ENCODE measurements at regions not wholly inside any gene's neighbourhood (a gene's known extent, or its start where the extent isn't known, plus 50 kb on each side); places are given as distances from the start of the nearest gene placed in this dataset.

DNA sequence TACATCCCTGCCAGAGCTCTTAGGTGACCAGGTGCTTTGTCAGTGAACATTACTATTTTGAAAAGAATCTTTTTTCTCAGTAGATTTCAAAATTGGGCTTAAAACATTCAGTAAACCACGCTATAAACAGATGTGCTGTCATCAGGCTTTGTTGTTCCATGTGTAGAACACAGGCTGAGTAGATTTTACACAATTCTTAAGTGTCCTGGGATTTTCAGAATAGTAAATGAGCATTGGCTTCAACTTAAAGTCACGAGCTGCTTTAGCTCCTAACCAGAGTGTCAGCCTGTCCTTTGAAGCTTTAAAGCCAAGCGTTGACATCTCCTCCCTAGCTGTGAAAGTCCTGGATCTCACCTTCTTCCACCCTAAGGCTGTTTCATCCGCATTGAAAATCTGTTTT is 83.6 kb downstream of the CARTPT start:
- no peak for TF ChIP-seq CHD4 (IDR thresholded peaks at IDR 0.05; ENCODE audit: borderline replicate concordance)
- TF ChIP-seq, protein P1, sequence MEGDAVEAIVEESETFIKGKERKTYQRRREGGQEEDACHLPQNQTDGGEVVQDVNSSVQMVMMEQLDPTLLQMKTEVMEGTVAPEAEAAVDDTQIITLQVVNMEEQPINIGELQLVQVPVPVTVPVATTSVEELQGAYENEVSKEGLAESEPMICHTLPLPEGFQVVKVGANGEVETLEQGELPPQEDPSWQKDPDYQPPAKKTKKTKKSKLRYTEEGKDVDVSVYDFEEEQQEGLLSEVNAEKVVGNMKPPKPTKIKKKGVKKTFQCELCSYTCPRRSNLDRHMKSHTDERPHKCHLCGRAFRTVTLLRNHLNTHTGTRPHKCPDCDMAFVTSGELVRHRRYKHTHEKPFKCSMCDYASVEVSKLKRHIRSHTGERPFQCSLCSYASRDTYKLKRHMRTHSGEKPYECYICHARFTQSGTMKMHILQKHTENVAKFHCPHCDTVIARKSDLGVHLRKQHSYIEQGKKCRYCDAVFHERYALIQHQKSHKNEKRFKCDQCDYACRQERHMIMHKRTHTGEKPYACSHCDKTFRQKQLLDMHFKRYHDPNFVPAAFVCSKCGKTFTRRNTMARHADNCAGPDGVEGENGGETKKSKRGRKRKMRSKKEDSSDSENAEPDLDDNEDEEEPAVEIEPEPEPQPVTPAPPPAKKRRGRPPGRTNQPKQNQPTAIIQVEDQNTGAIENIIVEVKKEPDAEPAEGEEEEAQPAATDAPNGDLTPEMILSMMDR (IDR thresholded peaks at IDR 0.05) = no peak
- TF ChIP-seq JUN (IDR thresholded peaks at IDR 0.05) = no peak
- TF ChIP-seq MAZ (IDR thresholded peaks at IDR 0.05; ENCODE audit: borderline replicate concordance, low read depth, low read length) = no peak
- TF ChIP-seq POLR2A (IDR thresholded peaks at IDR 0.05; ENCODE audit: low read length) = no peak
- no peak for TF ChIP-seq RNF2 (IDR thresholded peaks at IDR 0.05; ENCODE audit: borderline replicate concordance, low read depth)
- TF ChIP-seq BCL3 (IDR thresholded peaks at IDR 0.05) = no peak
- TF ChIP-seq CHD2 (IDR thresholded peaks at IDR 0.05; ENCODE audit: low read length, partially characterized antibody) = no peak
- no peak for TF ChIP-seq MAFK (IDR thresholded peaks at IDR 0.05; ENCODE audit: partially characterized antibody)
- TF ChIP-seq, protein P2, sequence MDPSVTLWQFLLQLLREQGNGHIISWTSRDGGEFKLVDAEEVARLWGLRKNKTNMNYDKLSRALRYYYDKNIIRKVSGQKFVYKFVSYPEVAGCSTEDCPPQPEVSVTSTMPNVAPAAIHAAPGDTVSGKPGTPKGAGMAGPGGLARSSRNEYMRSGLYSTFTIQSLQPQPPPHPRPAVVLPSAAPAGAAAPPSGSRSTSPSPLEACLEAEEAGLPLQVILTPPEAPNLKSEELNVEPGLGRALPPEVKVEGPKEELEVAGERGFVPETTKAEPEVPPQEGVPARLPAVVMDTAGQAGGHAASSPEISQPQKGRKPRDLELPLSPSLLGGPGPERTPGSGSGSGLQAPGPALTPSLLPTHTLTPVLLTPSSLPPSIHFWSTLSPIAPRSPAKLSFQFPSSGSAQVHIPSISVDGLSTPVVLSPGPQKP (IDR thresholded peaks at IDR 0.05; ENCODE audit: low read depth, low read length) = no peak
- no peak for TF ChIP-seq CBX2 (IDR thresholded peaks at IDR 0.05; ENCODE audit: borderline replicate concordance, low read depth)
- no peak for TF ChIP-seq RFX5 (IDR thresholded peaks at IDR 0.05)
- no peak for TF ChIP-seq CBX8 (IDR thresholded peaks at IDR 0.05)
- TF ChIP-seq RCOR1 (IDR thresholded peaks at IDR 0.05; ENCODE audit: low read depth, low read length) = no peak

Measured in A549 (cell line).